ENCODE measurements at regions not wholly inside any gene's neighbourhood (a gene's known extent, or its start where the extent isn't known, plus 50 kb on each side); places are given as distances from the start of the nearest gene placed in this dataset.

GRCh38 chr6:140001005-140001404 is 626.6 kb upstream of the CITED2 start:
- TF ChIP-seq EZH2 (IDR thresholded peaks at IDR 0.05; ENCODE audit: insufficient read depth, poor library complexity, severe bottlenecking): no peak
- no peak for TF ChIP-seq EZH2phosphoT487 (IDR thresholded peaks at IDR 0.05; ENCODE audit: insufficient read depth, low read depth)

Data from GM23248 (cell line).